Smooth muscle cell (in vitro differentiated cells): ENCODE measurements at regions not wholly inside any gene's neighbourhood (a gene's known extent, or its start where the extent isn't known, plus 50 kb on each side); places are given as distances from the start of the nearest gene placed in this dataset.

ENCODE experiments used
- DNase-seq: peaks from one replicate; lab custom pipeline; 2025; ENCODE audit not compliant: unreplicated experiment; lab: John Stamatoyannopoulos, UW
- H2AFZ ChIP-seq: fragments of 200-600 bp; sonication (generic); 2 replicates; pipeline ENCODE4 v1.6.0; 2016; ENCODE audit warnings: antibody characterized with exemption, low read depth, mild to moderate bottlenecking
- H3F3A ChIP-seq: fragments of 200-600 bp; sonication (generic); 2 replicates; pipeline ENCODE4 v1.6.0; 2017; ENCODE audit warnings: antibody characterized with exemption, low read depth
- H3K27ac ChIP-seq: fragments of 200-600 bp; sonication (generic); 2 replicates; pipeline ENCODE4 v1.5.1; 2016; ENCODE audit warnings: low read depth, mild to moderate bottlenecking
- H3K27me3 ChIP-seq: fragments of 200-600 bp; sonication (generic); 2 replicates; pipeline ENCODE4 v1.6.1; 2016; ENCODE audit warnings: low read depth, mild to moderate bottlenecking
- H3K36me3 ChIP-seq: fragments of 200-600 bp; sonication (generic); 2 replicates; pipeline ENCODE4 v1.5.1; 2016; ENCODE audit warnings: low read depth
- H3K4me1 ChIP-seq: fragments of 200-600 bp; sonication (generic); 2 replicates; pipeline ENCODE4 v1.5.1; 2016; ENCODE audit warnings: low read depth
- H3K4me2 ChIP-seq: fragments of 200-600 bp; sonication (generic); 2 replicates; pipeline ENCODE4 v1.6.0; 2016; ENCODE audit warnings: mild to moderate bottlenecking
- H3K4me3 ChIP-seq: fragments of 200-600 bp; sonication (generic); 2 replicates; pipeline ENCODE4 v1.5.1; 2016; ENCODE audit warnings: mild to moderate bottlenecking
- H3K79me2 ChIP-seq: fragments of 200-600 bp; sonication (generic); 2 replicates; pipeline ENCODE4 v1.6.0; 2016; ENCODE audit warnings: low read depth, mild to moderate bottlenecking
- H3K9ac ChIP-seq: fragments of 200-600 bp; sonication (generic); 2 replicates; pipeline ENCODE4 v1.6.0; 2016; ENCODE audit warnings: low read depth
- H3K9me3 ChIP-seq: fragments of 200-600 bp; sonication (generic); replicated peaks from 2 replicates; pipeline ENCODE4 v1.5.1; 2016; ENCODE audit warnings: low read depth
- H4K20me1 ChIP-seq: fragments of 200-600 bp; sonication (generic); 2 replicates; pipeline ENCODE4 v1.6.0; 2016; ENCODE audit warnings: low read depth
- WGBS: methylation state at CpG from one replicate; pipeline ENCODE4 v1.1.7; 2016; ENCODE audit warnings: low lambda C conversion rate; 5-methylcytosine and 5-hydroxymethylcytosine counted together
- TF ChIP-seq, protein P1 (sequence below): fragments of 200-600 bp; sonication (generic); IDR thresholded peaks from 2 replicates; pipeline ENCODE4 v1.5.1; 2017; ENCODE audit warnings: borderline replicate concordance, mild to moderate bottlenecking, antibody characterized with exemption; ENCODE audit not compliant: insufficient read depth, poor library complexity, severe bottlenecking

DNA sequence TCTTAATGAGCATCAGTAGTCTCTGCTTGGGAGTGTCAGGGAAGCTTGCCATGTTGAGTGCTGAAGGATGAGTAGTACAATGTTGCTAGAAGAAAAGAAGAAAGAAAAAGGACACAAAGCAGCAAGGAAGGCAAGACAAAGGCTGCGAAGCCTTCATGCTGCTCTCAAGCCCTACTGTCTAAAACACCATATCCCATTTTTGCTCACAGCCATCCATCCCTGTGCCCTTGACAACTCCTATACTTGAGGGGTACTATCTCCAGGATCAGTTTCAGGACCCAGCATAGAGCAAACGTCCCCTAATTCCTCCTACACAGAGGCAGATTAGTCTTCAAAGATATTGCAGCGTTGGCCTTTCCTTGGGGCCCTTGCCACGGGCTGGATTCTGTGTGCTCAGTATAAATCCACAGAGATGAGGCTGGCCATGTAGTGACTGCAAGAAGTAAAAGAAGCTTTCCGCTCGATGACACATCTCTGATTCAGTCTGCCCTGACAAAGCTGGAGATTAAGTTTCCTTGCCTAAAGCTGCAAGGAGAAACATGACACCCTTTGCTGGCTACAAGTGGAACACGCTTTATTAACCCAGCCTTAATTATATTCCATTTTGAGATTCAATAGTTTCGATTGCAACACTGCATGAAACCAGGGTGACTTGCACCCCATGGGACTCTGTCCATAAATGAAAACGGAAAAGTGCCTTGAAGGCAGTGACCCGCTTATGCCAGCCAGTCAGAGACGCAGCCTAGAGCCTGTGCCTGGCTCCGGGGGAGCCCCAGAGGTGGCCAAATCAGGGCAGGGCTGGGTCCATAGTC lies 304.6 kb downstream of the ACTL7B start:
- H3K27me3 ChIP-seq = no peaks in the 10 kb centered on the region
- peak overlapping the region; percentile 86 for H3K27ac ChIP-seq
- H4K20me1 ChIP-seq = no peaks in the 10 kb centered on the region
- no peaks in the 10 kb centered on the region for H3K79me2 ChIP-seq
- 39% methylated on average over 12 of the region's 12 CpGs for WGBS
- peak; percentile 16 for DNase-seq
- peak overlapping the region; percentile 35 for H3K9ac ChIP-seq
- H3K36me3 ChIP-seq = no peaks in the 10 kb centered on the region
- no peak overlapping the region for H3K4me3 ChIP-seq
- TF ChIP-seq, protein P1, sequence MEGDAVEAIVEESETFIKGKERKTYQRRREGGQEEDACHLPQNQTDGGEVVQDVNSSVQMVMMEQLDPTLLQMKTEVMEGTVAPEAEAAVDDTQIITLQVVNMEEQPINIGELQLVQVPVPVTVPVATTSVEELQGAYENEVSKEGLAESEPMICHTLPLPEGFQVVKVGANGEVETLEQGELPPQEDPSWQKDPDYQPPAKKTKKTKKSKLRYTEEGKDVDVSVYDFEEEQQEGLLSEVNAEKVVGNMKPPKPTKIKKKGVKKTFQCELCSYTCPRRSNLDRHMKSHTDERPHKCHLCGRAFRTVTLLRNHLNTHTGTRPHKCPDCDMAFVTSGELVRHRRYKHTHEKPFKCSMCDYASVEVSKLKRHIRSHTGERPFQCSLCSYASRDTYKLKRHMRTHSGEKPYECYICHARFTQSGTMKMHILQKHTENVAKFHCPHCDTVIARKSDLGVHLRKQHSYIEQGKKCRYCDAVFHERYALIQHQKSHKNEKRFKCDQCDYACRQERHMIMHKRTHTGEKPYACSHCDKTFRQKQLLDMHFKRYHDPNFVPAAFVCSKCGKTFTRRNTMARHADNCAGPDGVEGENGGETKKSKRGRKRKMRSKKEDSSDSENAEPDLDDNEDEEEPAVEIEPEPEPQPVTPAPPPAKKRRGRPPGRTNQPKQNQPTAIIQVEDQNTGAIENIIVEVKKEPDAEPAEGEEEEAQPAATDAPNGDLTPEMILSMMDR = no peak
- no peaks in the 10 kb centered on the region for H3K9me3 ChIP-seq
- H3F3A ChIP-seq = peaks cover 13% of the 10 kb centered on the region
- H3K4me1 ChIP-seq = peaks cover 15% of the 10 kb centered on the region
- H2AFZ ChIP-seq = no peak overlapping the region
- peak overlapping the region; percentile 75 for H3K4me2 ChIP-seq

DNA sequence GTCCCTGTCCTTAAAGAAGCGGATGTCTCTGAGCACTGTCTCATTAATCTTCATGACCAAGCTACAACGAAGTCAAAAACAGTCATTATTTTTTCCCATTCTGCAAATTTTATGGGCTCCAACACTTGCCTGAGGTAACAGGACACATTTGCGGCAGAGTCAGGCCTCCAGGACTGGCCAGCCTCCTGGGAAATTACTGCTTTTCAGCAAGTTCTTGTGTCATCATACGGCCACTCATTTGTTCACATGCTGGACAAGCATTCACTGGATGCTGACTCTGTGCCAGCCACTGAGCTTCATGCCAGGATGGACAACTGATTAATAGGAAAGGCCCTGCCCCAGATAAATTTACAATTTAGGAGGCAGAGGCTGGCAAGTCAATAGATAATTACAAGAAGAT lies 305.7 kb downstream of the ACTL7B start:
- H3K4me2 ChIP-seq = no peak overlapping the region
- WGBS = 59% methylated on average over 4 of the region's 4 CpGs
- H4K20me1 ChIP-seq = no peaks in the 10 kb centered on the region
- no peak overlapping the region for H3K4me3 ChIP-seq
- H3F3A ChIP-seq = peaks cover 13% of the 10 kb centered on the region
- H3K9me3 ChIP-seq = no peaks in the 10 kb centered on the region
- peaks cover 17% of the 10 kb centered on the region for H3K4me1 ChIP-seq
- no peaks in the 10 kb centered on the region for H3K27me3 ChIP-seq
- no peak overlapping the region for H2AFZ ChIP-seq
- H3K27ac ChIP-seq = peak overlapping the region; percentile 86
- no peak for DNase-seq
- no peaks in the 10 kb centered on the region for H3K36me3 ChIP-seq
- no peaks in the 10 kb centered on the region for H3K79me2 ChIP-seq
- TF ChIP-seq, protein P1 = no peak
- peak overlapping the region; percentile 35 for H3K9ac ChIP-seq

DNA sequence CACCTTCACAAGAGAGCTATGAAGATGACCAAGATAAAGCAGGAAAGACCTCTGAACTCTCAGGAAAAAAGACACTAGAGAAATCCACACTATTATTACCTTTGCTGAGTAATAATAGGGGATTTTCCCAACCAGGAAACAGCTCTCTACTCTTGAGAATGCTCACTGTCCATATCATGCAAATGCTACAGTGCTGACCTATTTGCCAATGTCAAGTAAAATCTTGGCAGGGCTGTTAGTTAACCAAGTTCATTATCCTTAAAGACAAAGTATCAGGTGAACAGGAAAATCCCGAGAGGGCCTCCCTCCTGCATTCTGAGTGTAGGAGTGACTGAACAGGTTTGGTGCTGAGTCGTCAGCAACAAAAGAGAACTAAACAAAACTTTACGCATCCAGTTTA lies 306.6 kb downstream of the ACTL7B start:
- Histone ChIP-seq H4K20me1 (no peaks in the 10 kb centered on the region), H3K4me3 (no peak overlapping the region), H3K4me1 (peaks cover 17% of the 10 kb centered on the region), H3K9ac (peak overlapping the region; percentile 2), H3K4me2 (no peak overlapping the region), H3K36me3 (no peaks in the 10 kb centered on the region), H2AFZ (no peak overlapping the region), H3K9me3 (no peaks in the 10 kb centered on the region), H3K79me2 (no peaks in the 10 kb centered on the region), H3K27ac (peak overlapping the region; percentile 86), H3F3A (peaks cover 13% of the 10 kb centered on the region), H3K27me3 (no peaks in the 10 kb centered on the region)
- TF ChIP-seq, protein P1 = no peak
- no peak for DNase-seq
- WGBS = 73% methylated on average over 3 of the region's 3 CpGs
